ENCODE measurements at regions not wholly inside any gene's neighbourhood (a gene's known extent, or its start where the extent isn't known, plus 50 kb on each side); places are given as distances from the start of the nearest gene placed in this dataset.

GRCh38 chr2:234745347-234745746 is 206.5 kb upstream of the SH3BP4 start:
- no peak for ATAC-seq
- TF ChIP-seq GLIS3 (CRISPR knock-in tag; IDR thresholded peaks at IDR 0.05): no peak
- TF ChIP-seq BACH2 (CRISPR knock-in tag; IDR thresholded peaks at IDR 0.05; ENCODE audit: borderline replicate concordance): no peak

- no peak for ATAC-seq
- no peak for TF ChIP-seq ZNF70 (CRISPR knock-in tag; IDR thresholded peaks at IDR 0.05)
- no peak for TF ChIP-seq CREB5 (CRISPR knock-in tag; IDR thresholded peaks at IDR 0.05; ENCODE audit: low read depth)
- TF ChIP-seq BACH2 (CRISPR knock-in tag; IDR thresholded peaks at IDR 0.05; ENCODE audit: borderline replicate concordance): no peak
- TF ChIP-seq CSRNP3 (CRISPR knock-in tag; IDR thresholded peaks at IDR 0.05): no peak
- TF ChIP-seq ZFP30 (CRISPR knock-in tag; IDR thresholded peaks at IDR 0.05): no peak
Measured at GRCh38 chr2:234741976-234742375, 209.8 kb upstream of the SH3BP4 start.

GRCh38 chr2:234739061-234739460 is 212.8 kb upstream of the SH3BP4 start:
- no peak for ATAC-seq
- no peak for TF ChIP-seq ZNF565 (CRISPR knock-in tag; conservative IDR thresholded peaks at IDR 0.05; ENCODE audit: low read depth)
- TF ChIP-seq ARNTL (CRISPR knock-in tag; IDR thresholded peaks at IDR 0.05; ENCODE audit: borderline replicate concordance, low read depth): no peak
- TF ChIP-seq PPARA (CRISPR knock-in tag; IDR thresholded peaks at IDR 0.05; ENCODE audit: borderline replicate concordance): no peak
- no peak for TF ChIP-seq RARB (CRISPR knock-in tag; IDR thresholded peaks at IDR 0.05)
- TF ChIP-seq OSR1 (CRISPR knock-in tag; IDR thresholded peaks at IDR 0.05): no peak
- no peak for TF ChIP-seq TCF4 (CRISPR knock-in tag; IDR thresholded peaks at IDR 0.05; ENCODE audit: borderline replicate concordance)
- TF ChIP-seq ZFP30 (CRISPR knock-in tag; IDR thresholded peaks at IDR 0.05): no peak
- no peak for TF ChIP-seq ISL1 (CRISPR knock-in tag; IDR thresholded peaks at IDR 0.05)
- TF ChIP-seq TSHZ2 (CRISPR knock-in tag; IDR thresholded peaks at IDR 0.05): no peak
- no peak for TF ChIP-seq CREB5 (CRISPR knock-in tag; IDR thresholded peaks at IDR 0.05; ENCODE audit: low read depth)
- no peak for TF ChIP-seq CSDC2 (CRISPR knock-in tag; IDR thresholded peaks at IDR 0.05)
- TF ChIP-seq SNAI2 (CRISPR knock-in tag; IDR thresholded peaks at IDR 0.05): no peak
- no peak for TF ChIP-seq ZNF8 (CRISPR knock-in tag; IDR thresholded peaks at IDR 0.05)
- TF ChIP-seq ZFP3 (CRISPR knock-in tag; IDR thresholded peaks at IDR 0.05): no peak
- TF ChIP-seq PATZ1 (CRISPR knock-in tag; IDR thresholded peaks at IDR 0.05; ENCODE audit: borderline replicate concordance): no peak
- no peak for TF ChIP-seq TOX (CRISPR knock-in tag; IDR thresholded peaks at IDR 0.05; ENCODE audit: borderline replicate concordance)
- no peak for TF ChIP-seq POU6F1 (CRISPR knock-in tag; IDR thresholded peaks at IDR 0.05; ENCODE audit: borderline replicate concordance, low read depth)
- TF ChIP-seq ESRRG (CRISPR knock-in tag; IDR thresholded peaks at IDR 0.05): no peak
- TF ChIP-seq GLIS3 (CRISPR knock-in tag; IDR thresholded peaks at IDR 0.05): no peak
- no peak for TF ChIP-seq ZC3H10 (CRISPR knock-in tag; IDR thresholded peaks at IDR 0.05)

All from SK-N-SH treated with all-trans-retinoic acid at 6 μM for 48 hours (cell line).